NCI-H460 (cell line): ENCODE measurements at regions not wholly inside any gene's neighbourhood (a gene's known extent, or its start where the extent isn't known, plus 50 kb on each side); places are given as distances from the start of the nearest gene placed in this dataset.
"Not testable (repeated sequence)": the region's sequence is repeated elsewhere in the genome, so short reads cannot be mapped to it uniquely, and the experiment has no call there.

Source experiments
- DNase-seq: peaks from one replicate; pipeline ENCODE4 v3.0.0-alpha.2; 2016; ENCODE audit warnings: low read depth; ENCODE audit errors: extremely low read depth

DNA sequence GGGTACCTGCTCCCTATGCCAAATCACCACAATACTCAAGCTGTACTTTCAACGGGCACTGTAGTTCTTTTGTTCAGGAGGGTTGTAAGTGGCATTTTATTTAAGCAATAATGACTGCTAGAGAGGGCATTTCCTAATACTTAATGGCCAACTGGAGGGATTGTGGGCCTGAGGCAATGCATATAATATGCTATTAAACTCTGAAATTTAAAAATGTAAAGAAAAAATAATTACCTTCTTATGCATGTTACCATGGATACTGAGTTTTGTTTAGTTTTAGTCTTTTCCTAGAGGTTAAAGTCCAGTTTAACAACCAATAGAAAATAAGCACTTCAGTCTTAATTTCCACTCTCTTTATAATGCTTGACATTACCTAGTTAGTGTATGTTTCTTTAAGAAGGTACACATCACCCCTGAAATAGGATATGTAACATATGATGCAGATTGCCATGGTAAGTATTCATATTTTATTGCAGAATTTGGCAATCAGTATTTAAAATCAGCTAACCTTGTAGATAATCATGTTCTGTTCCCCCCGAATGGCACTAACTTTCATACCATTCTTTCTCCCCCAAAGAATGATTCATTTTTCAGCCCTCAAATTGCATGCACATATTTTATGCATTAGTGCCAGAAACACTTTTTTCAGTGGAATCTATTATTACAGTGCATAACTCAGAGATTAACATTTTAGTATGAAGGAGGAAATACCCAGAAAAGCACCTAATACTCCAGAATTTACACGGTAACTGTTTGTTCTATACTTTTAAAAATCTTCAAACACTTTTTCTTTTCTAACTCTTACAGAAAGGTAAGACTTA is 90.3 kb upstream of the ZNF438 start:
- DNase-seq, result no peak

DNA sequence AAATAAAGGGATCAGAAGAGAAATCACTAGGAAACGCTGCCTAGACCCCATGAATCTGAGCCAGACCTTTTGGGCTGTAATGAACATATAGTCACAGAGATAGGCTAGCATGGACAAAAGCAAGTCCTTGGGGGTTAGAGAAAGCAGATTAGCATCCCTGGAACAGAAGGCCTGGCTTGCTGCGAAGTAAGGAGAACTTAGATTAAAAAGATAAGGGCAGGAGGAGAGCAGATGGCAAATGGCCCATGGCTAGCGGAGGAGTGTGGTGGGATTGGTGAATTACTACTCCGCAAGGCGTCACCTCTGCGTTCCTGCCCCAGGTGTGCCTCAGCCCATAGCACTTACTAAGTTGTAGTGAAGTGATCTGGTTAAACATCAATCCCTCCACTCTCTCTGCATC is 92.3 kb upstream of the ZNF438 start:
- DNase-seq, result no peak

- DNase-seq, result no peak
Observed at GRCh38 chr10:31124852-31125251, 93.2 kb upstream of the ZNF438 start.

GRCh38 chr10:31125789-31126188 is 94.1 kb upstream of the ZNF438 start:
- no peak for DNase-seq

GRCh38 chr10:31126593-31126992 is 94.9 kb upstream of the ZNF438 start:
- DNase-seq, result no peak

DNA sequence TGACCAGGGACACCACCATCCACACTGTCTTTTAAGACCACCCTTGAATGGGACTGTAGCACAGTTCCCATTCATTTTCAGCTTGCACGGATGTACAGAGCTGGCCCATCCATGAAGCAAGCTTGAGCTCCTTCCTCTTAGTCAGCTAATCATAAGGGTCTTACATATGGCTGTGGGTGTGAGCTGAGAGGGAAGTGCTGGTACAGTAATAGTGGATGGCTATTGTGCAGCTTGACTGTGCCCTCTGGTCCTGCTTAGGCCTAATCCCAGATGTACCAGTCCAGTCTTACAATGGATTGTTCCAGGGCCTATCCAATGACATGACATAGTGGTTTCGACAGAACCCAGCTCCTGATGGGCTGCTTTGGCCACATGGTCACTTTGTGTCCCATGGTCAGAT is 96.9 kb upstream of the ZNF438 start:
- DNase-seq, result no peak

DNA sequence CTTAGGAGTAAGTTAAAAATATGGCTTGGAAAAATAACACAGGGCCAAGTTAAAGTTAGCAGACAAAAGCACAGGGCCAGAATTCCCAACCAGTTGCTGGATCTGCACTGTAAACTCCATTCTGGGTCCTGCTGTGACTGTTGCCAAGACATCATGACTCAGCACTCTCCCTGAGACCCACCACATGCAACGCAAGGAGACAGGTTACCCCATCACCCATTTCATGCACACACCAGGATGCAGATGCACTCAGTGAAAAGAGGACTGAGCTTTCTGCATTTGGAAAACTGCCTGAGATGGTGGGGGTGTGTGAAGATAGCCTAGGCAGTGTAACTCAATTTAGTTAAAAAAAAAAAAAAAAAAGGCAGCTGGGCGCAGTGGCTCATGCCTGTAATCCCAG is 97.6 kb upstream of the ZNF438 start:
- peak; percentile 52 for DNase-seq

- DNase-seq, result no peak
Observed at GRCh38 chr10:31129880-31130405, 98.3 kb upstream of the ZNF438 start.

- no peak for DNase-seq
Observed at GRCh38 chr10:31130406-31130805, 98.7 kb upstream of the ZNF438 start.

DNA sequence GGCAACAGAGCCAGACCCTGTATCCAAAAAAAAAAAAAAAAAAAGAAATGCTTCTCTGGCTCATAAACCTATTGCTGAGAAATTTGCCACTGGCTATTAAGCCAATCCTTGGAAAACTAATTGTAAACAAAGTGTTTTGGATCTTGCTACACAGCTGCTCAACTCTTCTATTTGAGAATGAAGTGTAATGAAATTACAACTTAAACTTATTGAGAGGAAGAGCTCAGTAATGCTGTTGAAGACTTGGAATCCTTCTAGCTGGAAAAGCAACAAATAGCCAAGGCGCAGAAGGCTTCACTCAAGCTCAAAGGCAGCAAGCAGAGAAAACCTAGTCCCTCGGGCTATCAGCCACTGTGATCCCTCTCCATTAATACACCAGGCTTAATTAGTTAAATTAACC is 99.6 kb upstream of the ZNF438 start:
- no peak for DNase-seq

DNA sequence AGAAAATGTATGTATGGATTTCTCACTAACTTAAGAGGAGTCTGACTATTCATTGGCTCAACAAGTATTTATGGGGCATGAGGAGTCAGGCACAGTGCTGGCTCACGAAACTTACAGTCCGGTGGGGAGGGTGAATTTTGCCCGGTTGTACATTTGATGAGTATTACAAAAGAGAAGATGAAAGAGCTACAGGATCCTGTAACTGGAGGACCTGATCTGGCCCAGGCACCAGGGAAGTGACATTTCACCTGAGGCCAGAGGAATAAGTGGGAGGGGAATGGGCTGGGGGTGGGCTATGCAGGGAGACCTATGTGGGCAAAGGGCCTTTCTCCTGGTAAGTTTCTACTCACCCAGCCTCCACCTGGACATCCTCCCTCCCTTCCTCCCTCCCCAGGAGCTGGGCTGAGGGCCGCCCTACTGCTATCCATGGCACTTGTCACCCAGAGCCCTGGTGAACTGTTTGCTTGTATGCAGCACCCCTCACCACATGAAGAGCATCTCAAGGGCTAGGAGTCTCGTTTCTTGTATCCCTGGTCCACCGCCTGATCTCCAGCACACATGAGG is 101.1 kb upstream of the ZNF438 start:
- no peak for DNase-seq

GRCh38 chr10:31133251-31133791 is 101.7 kb upstream of the ZNF438 start:
- DNase-seq, result no peak

- peak; percentile 39 for DNase-seq
Observed at GRCh38 chr10:31133792-31134310, 102.2 kb upstream of the ZNF438 start.

- no peak for DNase-seq
Observed at GRCh38 chr10:31134311-31134952, 102.8 kb upstream of the ZNF438 start.

- DNase-seq, result no peak
Observed at GRCh38 chr10:31135171-31135570, 103.5 kb upstream of the ZNF438 start.

GRCh38 chr10:31135791-31136190 is 104.1 kb upstream of the ZNF438 start:
- not testable (repeated sequence) for DNase-seq

DNA sequence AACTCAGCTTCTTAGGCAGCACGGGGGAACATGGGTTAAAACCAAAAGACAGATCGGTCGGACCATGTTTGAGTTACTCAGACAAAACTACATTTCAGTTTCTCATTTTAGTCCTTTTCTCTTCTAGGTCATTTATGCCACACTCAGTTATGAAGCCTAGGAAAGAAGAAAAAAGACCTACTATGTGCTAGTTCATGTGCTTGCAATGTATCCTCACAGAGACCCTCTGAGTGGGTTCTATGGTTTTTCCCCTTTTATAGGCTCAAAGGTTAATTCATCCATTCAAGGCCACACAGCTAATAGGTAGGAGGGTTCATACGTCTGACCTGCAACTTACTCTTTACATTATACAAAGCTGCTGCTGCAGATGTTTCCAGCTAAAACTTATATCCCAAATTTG is 104.7 kb upstream of the ZNF438 start:
- no peak for DNase-seq

DNA sequence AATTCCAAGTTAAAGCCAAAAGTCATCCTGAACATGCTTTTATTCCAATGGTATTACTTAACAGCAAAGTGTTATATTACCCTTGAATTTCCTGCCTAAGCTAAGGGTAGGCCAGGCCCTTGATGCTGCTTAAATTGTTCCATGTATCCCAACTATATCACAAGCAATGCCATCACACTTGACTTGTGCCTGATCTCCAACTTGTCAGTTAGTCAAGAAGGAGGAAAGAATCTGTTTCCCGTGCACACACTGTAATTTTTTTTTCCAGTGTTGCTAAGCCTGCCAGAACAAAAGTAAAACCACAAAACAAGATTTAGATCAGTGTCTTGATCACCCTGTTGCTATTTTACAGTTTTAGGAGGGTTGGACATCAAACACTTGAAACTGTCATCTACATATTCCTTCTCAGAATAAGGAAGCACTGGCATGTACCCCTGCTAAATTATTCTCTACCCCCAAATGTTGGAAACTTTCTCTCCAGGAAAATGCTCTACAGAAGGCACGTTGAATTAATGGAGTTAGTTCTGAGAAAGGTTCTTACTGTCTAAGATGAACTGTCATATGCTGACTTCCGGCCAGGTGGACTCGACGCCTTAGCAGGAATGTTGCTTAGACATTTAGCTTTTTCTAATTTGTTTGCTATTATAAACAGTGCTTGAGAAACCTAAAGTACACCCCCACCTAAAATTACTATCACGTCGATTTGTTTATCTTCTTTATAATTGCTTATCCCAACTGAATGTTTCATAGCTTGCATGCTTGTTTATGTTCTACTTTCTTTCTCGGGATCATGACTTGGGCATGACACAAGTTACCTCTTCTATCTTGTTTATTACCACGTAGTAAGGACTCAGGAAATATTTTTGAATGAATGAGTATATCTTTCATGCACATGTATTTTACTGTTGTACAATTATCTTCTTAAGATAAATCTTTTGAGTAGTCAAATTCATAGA is 105.5 kb upstream of the ZNF438 start:
- no peak for DNase-seq

DNA sequence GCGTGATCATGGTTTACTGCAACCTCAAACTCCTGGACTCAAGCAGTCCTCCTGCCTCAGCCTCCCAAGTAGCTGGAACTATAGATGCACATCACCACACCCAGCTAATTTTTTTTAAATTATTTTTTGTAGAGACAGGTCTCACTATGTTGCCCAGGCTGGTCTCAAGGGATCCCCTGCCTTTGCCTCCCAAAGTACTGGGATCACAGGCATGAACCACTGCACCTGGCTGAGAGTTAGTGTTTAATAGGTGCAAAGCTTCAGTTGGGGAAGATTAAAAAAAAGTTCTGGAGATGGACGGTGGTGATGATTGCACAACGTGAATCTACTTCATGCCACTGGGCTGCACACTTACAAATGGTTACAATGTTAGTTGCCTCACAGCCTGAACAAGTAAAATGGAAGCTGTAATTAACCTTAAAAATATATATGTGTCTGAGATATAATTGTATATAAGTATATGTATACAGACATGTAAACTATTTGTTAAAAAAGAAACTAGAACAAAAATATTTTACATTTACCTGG is 106.4 kb upstream of the ZNF438 start:
- no peak for DNase-seq

DNA sequence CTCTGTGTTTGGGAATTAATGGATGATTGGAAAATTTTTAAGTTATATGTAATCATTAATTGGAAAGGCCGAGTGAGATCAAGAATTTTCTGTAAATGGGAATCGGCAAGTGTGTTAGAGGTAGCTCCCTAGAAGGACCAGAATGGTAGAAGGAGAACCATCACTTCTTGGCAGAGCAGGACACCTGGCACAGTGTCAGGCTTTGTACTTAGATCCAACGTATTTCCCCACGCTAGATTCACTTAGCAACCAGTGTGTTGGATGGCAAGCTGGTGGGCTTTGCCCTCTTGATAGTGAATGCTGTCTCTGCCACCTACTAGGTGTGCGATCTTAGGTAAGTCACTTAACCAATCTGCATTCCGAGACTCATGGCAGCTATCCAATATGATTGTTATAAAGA is 107.8 kb upstream of the ZNF438 start:
- no peak for DNase-seq
